ENCODE measurements at regions not wholly inside any gene's neighbourhood (a gene's known extent, or its start where the extent isn't known, plus 50 kb on each side); places are given as distances from the start of the nearest gene placed in this dataset.

- no peak overlapping the region for H3K9ac ChIP-seq (ENCODE audit: low read length)
- no peaks in the 10 kb centered on the region for H3K79me2 ChIP-seq (ENCODE audit: insufficient read depth, low read length)
- FAIRE-seq: no peak
- Mint-ChIP-seq H3K27ac (ENCODE audit: unreplicated experiment) (no peak overlapping the region), H3K9me3 (ENCODE audit: unreplicated experiment) (no peaks in the 10 kb centered on the region), H3K4me3 (ENCODE audit: unreplicated experiment) (no peak overlapping the region), H3K27me3 (ENCODE audit: low read depth, unreplicated experiment) (no peaks in the 10 kb centered on the region), H3K36me3 (ENCODE audit: low read depth, unreplicated experiment) (no peaks in the 10 kb centered on the region), H3K4me1 (ENCODE audit: low read depth, unreplicated experiment) (peaks cover 42% of the 10 kb centered on the region)
- DNase-seq (ENCODE audit: low read depth): no peak
- H3K4me1 ChIP-seq (ENCODE audit: insufficient read depth, low read length): no peaks in the 10 kb centered on the region
- no peaks in the 10 kb centered on the region for H3K27me3 ChIP-seq (ENCODE audit: insufficient read depth, low read length)
- H3K9me3 ChIP-seq (ENCODE audit: insufficient read depth, low read depth, low read length): no peaks in the 10 kb centered on the region
- no peak overlapping the region for H3K4me3 ChIP-seq (ENCODE audit: insufficient read depth, low read depth, low read length)
- no peak overlapping the region for H3K27ac ChIP-seq (ENCODE audit: low read depth, low read length)
- H2AFZ ChIP-seq (ENCODE audit: low read depth, low read length): no peak overlapping the region
- H3K36me3 ChIP-seq (ENCODE audit: insufficient read depth, low read length): no peaks in the 10 kb centered on the region
- no peak for TF ChIP-seq CTCF (IDR thresholded peaks at IDR 0.05; ENCODE audit: insufficient read depth, low read depth, low read length)
- TF ChIP-seq EZH2 (IDR thresholded peaks at IDR 0.05; ENCODE audit: insufficient read depth, low read length): no peak
- H4K20me1 ChIP-seq (ENCODE audit: insufficient read depth, low read length): no peaks in the 10 kb centered on the region
- no peak overlapping the region for H3K4me2 ChIP-seq (ENCODE audit: low read length)
Observed at GRCh38 chr1:118302145-118302544, 117.1 kb upstream of the SPAG17 start.

- no peaks in the 10 kb centered on the region for H3K27me3 ChIP-seq (ENCODE audit: insufficient read depth, low read length)
- no peak overlapping the region for H3K4me2 ChIP-seq (ENCODE audit: low read length)
- H3K79me2 ChIP-seq (ENCODE audit: insufficient read depth, low read length): no peaks in the 10 kb centered on the region
- no peak overlapping the region for H3K27ac ChIP-seq (ENCODE audit: low read depth, low read length)
- Mint-ChIP-seq H3K36me3 (ENCODE audit: low read depth, unreplicated experiment) (no peaks in the 10 kb centered on the region), H3K27ac (ENCODE audit: unreplicated experiment) (no peak overlapping the region), H3K27me3 (ENCODE audit: low read depth, unreplicated experiment) (no peaks in the 10 kb centered on the region), H3K4me1 (ENCODE audit: low read depth, unreplicated experiment) (peaks cover 46% of the 10 kb centered on the region), H3K4me3 (ENCODE audit: unreplicated experiment) (no peak overlapping the region), H3K9me3 (ENCODE audit: unreplicated experiment) (no peaks in the 10 kb centered on the region)
- no peaks in the 10 kb centered on the region for H3K9me3 ChIP-seq (ENCODE audit: insufficient read depth, low read depth, low read length)
- H3K36me3 ChIP-seq (ENCODE audit: insufficient read depth, low read length): no peaks in the 10 kb centered on the region
- no peaks in the 10 kb centered on the region for H3K4me1 ChIP-seq (ENCODE audit: insufficient read depth, low read length)
- no peak overlapping the region for H2AFZ ChIP-seq (ENCODE audit: low read depth, low read length)
- no peak overlapping the region for H3K9ac ChIP-seq (ENCODE audit: low read length)
- no peaks in the 10 kb centered on the region for H4K20me1 ChIP-seq (ENCODE audit: insufficient read depth, low read length)
- DNase-seq (ENCODE audit: low read depth): no peak
- no peak overlapping the region for H3K4me3 ChIP-seq (ENCODE audit: insufficient read depth, low read depth, low read length)
- FAIRE-seq: no peak
- TF ChIP-seq CTCF (IDR thresholded peaks at IDR 0.05; ENCODE audit: insufficient read depth, low read depth, low read length): no peak
- no peak for TF ChIP-seq EZH2 (IDR thresholded peaks at IDR 0.05; ENCODE audit: insufficient read depth, low read length)
Observed at GRCh38 chr1:118300808-118301207, 115.8 kb upstream of the SPAG17 start.

GRCh38 chr1:118298397-118298796, 113.4 kb upstream of the SPAG17 start:
- peak overlapping the region; percentile 38 for H3K27ac Mint-ChIP-seq (ENCODE audit: unreplicated experiment)
- no peaks in the 10 kb centered on the region for H3K36me3 Mint-ChIP-seq (ENCODE audit: low read depth, unreplicated experiment)
- Histone ChIP-seq H3K27me3 (ENCODE audit: insufficient read depth, low read length) (no peaks in the 10 kb centered on the region), H3K9me3 (ENCODE audit: insufficient read depth, low read depth, low read length) (no peaks in the 10 kb centered on the region), H3K9ac (ENCODE audit: low read length) (no peak overlapping the region), H3K4me2 (ENCODE audit: low read length) (no peak overlapping the region), H3K27ac (ENCODE audit: low read depth, low read length) (no peak overlapping the region), H3K4me1 (ENCODE audit: insufficient read depth, low read length) (no peaks in the 10 kb centered on the region), H3K79me2 (ENCODE audit: insufficient read depth, low read length) (no peaks in the 10 kb centered on the region), H4K20me1 (ENCODE audit: insufficient read depth, low read length) (no peaks in the 10 kb centered on the region), H3K36me3 (ENCODE audit: insufficient read depth, low read length) (no peaks in the 10 kb centered on the region), H2AFZ (ENCODE audit: low read depth, low read length) (no peak overlapping the region), H3K4me3 (ENCODE audit: insufficient read depth, low read depth, low read length) (no peak overlapping the region)
- H3K4me3 Mint-ChIP-seq (ENCODE audit: unreplicated experiment): no peak overlapping the region
- H3K27me3 Mint-ChIP-seq (ENCODE audit: low read depth, unreplicated experiment): no peaks in the 10 kb centered on the region
- TF ChIP-seq CTCF (IDR thresholded peaks at IDR 0.05; ENCODE audit: insufficient read depth, low read depth, low read length) (no peak), EZH2 (IDR thresholded peaks at IDR 0.05; ENCODE audit: insufficient read depth, low read length) (no peak)
- H3K9me3 Mint-ChIP-seq (ENCODE audit: unreplicated experiment): no peaks in the 10 kb centered on the region
- no peak for DNase-seq (ENCODE audit: low read depth)
- FAIRE-seq: no peak
- peaks cover 50% of the 10 kb centered on the region for H3K4me1 Mint-ChIP-seq (ENCODE audit: low read depth, unreplicated experiment)

All from astrocyte (in vitro differentiated cells and primary cell).